Right atrium auricular region (tissue), 2 donors: ENCODE measurements at regions not wholly inside any gene's neighbourhood (a gene's known extent, or its start where the extent isn't known, plus 50 kb on each side); places are given as distances from the start of the nearest gene placed in this dataset.

Source experiments
- DNase-seq: peaks from one replicate; pipeline ENCODE4 v3.0.0-alpha.2; 2019; ENCODE audit warnings: low spot score
- H3K27ac ChIP-seq, 2 donors: fragments of 200-600 bp; sonication (generic); 1 replicate in 1 of 2; 2 replicates in 1 of 2; pipeline ENCODE4 v1.5.1; 2016 to 2019
- H3K27me3 ChIP-seq, 2 donors: fragments of 200-600 bp; sonication (generic); one replicate each; pipeline versions ENCODE4 v1.5.1 to v1.6.0; 2017 to 2019
- H3K36me3 ChIP-seq: fragments of 200-600 bp; sonication (generic); one replicate; pipeline ENCODE4 v1.5.1; 2016
- H3K4me1 ChIP-seq, 2 donors: fragments of 200-600 bp; sonication (generic); one replicate each; pipeline versions ENCODE4 v1.5.1 to v1.6.0; 2017 to 2019
- H3K4me3 ChIP-seq, 2 donors: fragments of 200-600 bp; sonication (generic); 1 replicate in 1 of 2; 2 replicates in 1 of 2; pipeline ENCODE4 v1.5.1; 2017 to 2019; ENCODE audit warnings: mild to moderate bottlenecking in 1 of 2, moderate library complexity in 1 of 2
- H3K9me3 ChIP-seq, 2 donors: fragments of 200-600 bp; sonication (generic); one replicate each; pipeline ENCODE4 v1.5.1; 2019
- CTCF ChIP-seq, 2 donors: fragments of 200-600 bp; sonication (generic); IDR thresholded peaks; one replicate each; pipeline ENCODE4 v1.5.1; 2019; ENCODE audit warnings: antibody characterized with exemption in 2 of 2

- no peak for DNase-seq
- no peak for TF ChIP-seq CTCF (IDR thresholded peaks at IDR 0.05)
- Histone ChIP-seq H3K27me3 (no peaks in the 10 kb centered on the region), H3K27ac (no peak overlapping the region), H3K4me1 (peaks cover 0 to 17% of the 10 kb centered on the region in 2 donors), H3K4me3 (no peak overlapping the region), H3K9me3 (no peaks in the 10 kb centered on the region), H3K36me3 (no peaks in the 10 kb centered on the region)
Observed at GRCh38 chr12:68446901-68447796, 115.0 kb upstream of the MDM1 start.

GRCh38 chr12:68447797-68448260 is 115.7 kb upstream of the MDM1 start:
- Histone ChIP-seq H3K9me3 (no peaks in the 10 kb centered on the region), H3K27ac (no peak overlapping the region), H3K4me1 (peaks cover 0 to 20% of the 10 kb centered on the region in 2 donors), H3K27me3 (no peaks in the 10 kb centered on the region), H3K4me3 (no peak overlapping the region), H3K36me3 (no peaks in the 10 kb centered on the region)
- no peak for DNase-seq
- no peak for TF ChIP-seq CTCF (IDR thresholded peaks at IDR 0.05)

GRCh38 chr12:68449196-68449595 is 117.0 kb upstream of the MDM1 start:
- Histone ChIP-seq H3K36me3 (no peaks in the 10 kb centered on the region), H3K4me1 (peaks cover 0 to 23% of the 10 kb centered on the region in 2 donors), H3K27me3 (no peaks in the 10 kb centered on the region)

GRCh38 chr12:68450947-68451260 is 118.7 kb upstream of the MDM1 start:
- Histone ChIP-seq H3K36me3 (no peaks in the 10 kb centered on the region), H3K9me3 (no peaks in the 10 kb centered on the region), H3K4me1 (peaks cover 0 to 35% of the 10 kb centered on the region in 2 donors), H3K27me3 (no peaks in the 10 kb centered on the region), H3K4me3 (no peak overlapping the region), H3K27ac (no peak overlapping the region)
- no peak for TF ChIP-seq CTCF (IDR thresholded peaks at IDR 0.05)
- no peak for DNase-seq

More at GRCh38 chr12:68449196-68449595, 117.0 kb upstream of the MDM1 start:
- no peak overlapping the region for H3K27ac ChIP-seq
- no peak for DNase-seq
- no peaks in the 10 kb centered on the region for H3K9me3 ChIP-seq
- H3K4me3 ChIP-seq = no peak overlapping the region
- no peak for TF ChIP-seq CTCF (IDR thresholded peaks at IDR 0.05)

GRCh38 chr12:68451261-68452077 is 119.3 kb upstream of the MDM1 start:
- Histone ChIP-seq H3K4me3 (peak overlapping the region in 1 of 2 donors; percentile 1), H3K27ac (no peak overlapping the region), H3K4me1 (peaks cover 0 to 37% of the 10 kb centered on the region in 2 donors), H3K36me3 (no peaks in the 10 kb centered on the region), H3K9me3 (no peaks in the 10 kb centered on the region), H3K27me3 (no peaks in the 10 kb centered on the region)
- no peak for TF ChIP-seq CTCF (IDR thresholded peaks at IDR 0.05)
- DNase-seq = peak; percentile 60
